ENCODE measurements at regions not wholly inside any gene's neighbourhood (a gene's known extent, or its start where the extent isn't known, plus 50 kb on each side); places are given as distances from the start of the nearest gene placed in this dataset.

GRCh38 chr20:11232896-11233295 lies 559.1 kb upstream of the JAG1 start:
- no peak for TF ChIP-seq EZH2 (IDR thresholded peaks at IDR 0.05; ENCODE audit: insufficient read depth, low read length)
- TF ChIP-seq, protein P1, sequence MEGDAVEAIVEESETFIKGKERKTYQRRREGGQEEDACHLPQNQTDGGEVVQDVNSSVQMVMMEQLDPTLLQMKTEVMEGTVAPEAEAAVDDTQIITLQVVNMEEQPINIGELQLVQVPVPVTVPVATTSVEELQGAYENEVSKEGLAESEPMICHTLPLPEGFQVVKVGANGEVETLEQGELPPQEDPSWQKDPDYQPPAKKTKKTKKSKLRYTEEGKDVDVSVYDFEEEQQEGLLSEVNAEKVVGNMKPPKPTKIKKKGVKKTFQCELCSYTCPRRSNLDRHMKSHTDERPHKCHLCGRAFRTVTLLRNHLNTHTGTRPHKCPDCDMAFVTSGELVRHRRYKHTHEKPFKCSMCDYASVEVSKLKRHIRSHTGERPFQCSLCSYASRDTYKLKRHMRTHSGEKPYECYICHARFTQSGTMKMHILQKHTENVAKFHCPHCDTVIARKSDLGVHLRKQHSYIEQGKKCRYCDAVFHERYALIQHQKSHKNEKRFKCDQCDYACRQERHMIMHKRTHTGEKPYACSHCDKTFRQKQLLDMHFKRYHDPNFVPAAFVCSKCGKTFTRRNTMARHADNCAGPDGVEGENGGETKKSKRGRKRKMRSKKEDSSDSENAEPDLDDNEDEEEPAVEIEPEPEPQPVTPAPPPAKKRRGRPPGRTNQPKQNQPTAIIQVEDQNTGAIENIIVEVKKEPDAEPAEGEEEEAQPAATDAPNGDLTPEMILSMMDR (IDR thresholded peaks at IDR 0.05; ENCODE audit: insufficient read depth, low read depth, low read length) = no peak
